Fibroblast of skin of abdomen (primary cell): ENCODE measurements at regions not wholly inside any gene's neighbourhood (a gene's known extent, or its start where the extent isn't known, plus 50 kb on each side); places are given as distances from the start of the nearest gene placed in this dataset.
"Not testable (repeated sequence)": the region's sequence is repeated elsewhere in the genome, so short reads cannot be mapped to it uniquely, and the experiment has no call there.

Experiments
- DNase-seq: peaks from one replicate; pipeline ENCODE4 v3.0.0-alpha.2; 2013

GRCh38 chr7:121744319-121744718 is 128.6 kb upstream of the PTPRZ1 start:
- DNase-seq: no peak

DNA sequence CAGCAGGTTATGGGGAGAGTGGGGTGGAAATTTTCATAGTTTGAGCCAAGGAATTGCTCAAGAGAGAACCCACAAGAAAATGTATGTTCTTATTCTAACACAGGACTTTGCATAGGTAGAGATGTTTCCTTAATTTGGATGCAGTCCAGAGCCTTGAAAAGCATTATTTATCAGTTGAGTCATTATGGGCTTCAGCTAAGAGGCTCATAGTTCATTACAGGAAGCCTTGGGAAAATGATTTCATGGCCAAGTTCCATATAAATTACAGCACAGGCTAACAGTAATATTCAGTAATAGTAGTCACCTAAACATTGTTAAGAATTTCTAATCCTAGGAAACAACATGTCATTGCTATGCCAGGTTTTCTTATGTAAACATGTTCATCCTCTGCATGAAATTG is 131.1 kb upstream of the PTPRZ1 start:
- peak; percentile 39 for DNase-seq

GRCh38 chr7:121739465-121739864 is 133.5 kb upstream of the PTPRZ1 start:
- DNase-seq: no peak

GRCh38 chr7:121730869-121731268 is 142.1 kb upstream of the PTPRZ1 start:
- DNase-seq: no peak

GRCh38 chr7:121714559-121715303 is 158.2 kb upstream of the PTPRZ1 start:
- DNase-seq: no peak

DNA sequence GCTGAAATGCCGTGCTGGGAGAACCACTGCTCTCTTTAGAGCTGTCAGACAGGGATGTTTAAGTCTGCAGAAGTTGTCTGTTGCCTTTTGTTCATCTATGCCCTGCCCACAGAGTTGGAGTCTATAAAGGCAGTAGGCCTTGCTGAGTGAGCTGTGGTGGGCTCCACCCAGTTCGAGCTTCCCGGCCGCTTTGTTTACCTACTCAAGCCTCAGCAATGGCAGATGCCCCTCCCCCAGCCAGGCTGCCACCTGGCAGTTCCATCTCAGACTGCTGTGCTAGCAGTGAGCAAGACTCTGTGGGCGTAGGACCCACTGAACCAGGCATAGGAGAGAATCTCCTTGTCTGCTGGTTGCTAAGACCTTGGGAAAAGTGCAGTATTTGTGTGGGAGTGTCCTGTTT is 160.0 kb upstream of the PTPRZ1 start:
- DNase-seq: not testable (repeated sequence)

GRCh38 chr7:121697731-121698316 is 175.1 kb upstream of the PTPRZ1 start:
- no peak for DNase-seq

GRCh38 chr7:121696954-121697353 is 176.0 kb upstream of the PTPRZ1 start:
- DNase-seq: no peak

- no peak for DNase-seq
Measured at GRCh38 chr7:121689749-121690148, 183.2 kb upstream of the PTPRZ1 start.

- DNase-seq: no peak
Measured at GRCh38 chr7:121681700-121682099, 191.3 kb upstream of the PTPRZ1 start.

DNA sequence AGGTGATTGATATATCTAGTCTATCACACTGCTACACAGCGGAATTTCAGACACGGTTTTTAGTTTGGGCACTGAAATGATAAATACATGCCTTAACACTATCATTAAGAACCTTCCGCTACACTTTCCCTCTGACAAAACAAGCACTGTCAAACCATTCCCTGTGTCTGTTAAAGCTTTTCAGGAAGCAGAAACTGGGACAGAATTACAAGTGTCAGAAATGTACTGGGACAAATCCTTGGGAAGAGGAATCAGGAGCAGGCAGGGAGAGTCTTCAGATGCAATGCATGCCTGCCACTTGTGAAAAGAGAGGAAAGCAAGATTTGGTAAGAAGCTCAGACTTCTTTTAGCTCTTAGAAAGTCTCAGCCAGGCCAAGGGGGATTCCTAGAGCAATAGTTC is 196.8 kb upstream of the PTPRZ1 start:
- DNase-seq: no peak

- not testable (repeated sequence) for DNase-seq
Measured at GRCh38 chr7:121674455-121674854, 198.5 kb upstream of the PTPRZ1 start.

- no peak for DNase-seq
Measured at GRCh38 chr7:121669144-121669543, 203.8 kb upstream of the PTPRZ1 start.

GRCh38 chr7:121666306-121666705 is 206.7 kb upstream of the PTPRZ1 start:
- no peak for DNase-seq

DNA sequence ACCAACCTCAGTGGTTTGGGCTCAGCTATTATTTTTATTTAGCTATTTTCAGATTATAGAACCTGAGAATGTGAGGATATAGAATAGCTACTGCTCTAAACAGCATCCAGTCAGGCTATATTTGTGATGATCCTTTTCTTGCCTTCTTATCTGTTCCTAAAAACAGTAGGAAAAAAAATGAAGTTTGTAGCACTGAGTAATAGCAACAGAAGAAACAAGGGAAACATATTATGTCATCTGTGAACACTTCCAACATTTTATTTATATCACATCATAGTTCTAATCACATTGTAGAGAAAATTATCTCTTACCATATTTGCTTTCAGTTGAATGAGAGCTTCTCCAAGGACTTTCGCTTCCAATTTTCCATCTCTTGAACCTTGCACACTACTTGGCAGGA is 229.6 kb upstream of the PTPRZ1 start:
- DNase-seq: no peak

GRCh38 chr7:121639705-121640104 is 233.3 kb upstream of the PTPRZ1 start:
- DNase-seq: no peak

DNA sequence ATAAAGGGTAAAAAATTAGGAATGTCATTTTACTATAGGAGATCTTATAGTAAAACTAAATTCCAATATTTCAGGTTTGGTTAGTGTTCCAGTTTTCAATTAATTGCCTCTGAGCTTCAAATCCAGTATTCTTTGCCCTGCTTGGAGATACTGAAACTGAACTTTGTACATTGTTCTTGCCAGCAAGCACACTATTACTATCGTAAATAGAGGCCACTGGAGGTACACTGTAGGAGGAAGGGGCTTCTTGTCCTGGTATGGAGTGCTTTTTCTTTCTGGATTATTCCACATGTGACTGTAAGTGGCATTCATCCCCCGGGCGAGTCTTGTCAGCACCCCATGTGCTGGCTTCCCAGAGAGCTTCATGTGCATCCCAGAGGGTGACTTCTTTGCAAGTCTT is 234.7 kb upstream of the PTPRZ1 start:
- no peak for DNase-seq

DNA sequence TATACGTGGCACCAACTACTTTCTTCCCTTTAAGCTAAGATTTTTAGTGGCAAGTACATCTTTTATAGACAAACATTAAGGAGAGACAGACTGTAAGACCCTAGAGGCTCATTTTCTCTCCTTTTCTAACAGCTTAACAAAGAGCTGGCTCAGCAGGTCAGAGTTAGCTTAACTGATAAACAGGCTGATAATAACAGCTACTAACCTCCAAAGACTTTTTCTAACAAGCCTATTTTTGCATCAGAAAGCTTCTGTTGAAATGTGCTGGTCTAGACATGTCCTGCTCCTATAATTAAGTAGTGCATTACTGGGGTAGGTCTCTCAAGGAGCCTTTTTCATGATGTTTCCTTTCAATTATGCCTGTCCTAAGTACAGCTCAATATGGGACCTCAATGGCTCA is 238.2 kb upstream of the FAM3C start:
- DNase-seq: no peak

DNA sequence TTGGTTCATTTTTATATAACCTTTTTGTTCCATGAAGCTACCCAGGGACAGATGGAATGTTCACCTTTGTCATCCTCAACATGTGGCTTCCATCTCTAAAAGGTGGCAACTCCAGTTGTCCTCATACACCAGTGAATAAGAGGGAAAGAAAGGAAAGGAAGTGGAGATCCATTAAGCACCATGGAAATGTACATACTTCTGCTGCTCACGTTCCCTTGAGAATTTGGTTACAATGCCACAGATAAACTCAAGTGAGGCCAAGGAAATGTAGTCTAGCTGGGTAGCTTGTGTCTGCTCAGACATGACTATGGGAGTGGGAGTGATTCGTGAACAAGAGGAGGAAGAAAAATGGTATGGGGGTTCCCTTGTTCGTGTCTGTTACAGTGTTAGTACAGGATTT is 237.1 kb upstream of the FAM3C start:
- no peak for DNase-seq

GRCh38 chr7:121624958-121625357 is 228.8 kb upstream of the FAM3C start:
- no peak for DNase-seq

GRCh38 chr7:121623130-121623872 is 227.2 kb upstream of the FAM3C start:
- peak; percentile 5 for DNase-seq

DNA sequence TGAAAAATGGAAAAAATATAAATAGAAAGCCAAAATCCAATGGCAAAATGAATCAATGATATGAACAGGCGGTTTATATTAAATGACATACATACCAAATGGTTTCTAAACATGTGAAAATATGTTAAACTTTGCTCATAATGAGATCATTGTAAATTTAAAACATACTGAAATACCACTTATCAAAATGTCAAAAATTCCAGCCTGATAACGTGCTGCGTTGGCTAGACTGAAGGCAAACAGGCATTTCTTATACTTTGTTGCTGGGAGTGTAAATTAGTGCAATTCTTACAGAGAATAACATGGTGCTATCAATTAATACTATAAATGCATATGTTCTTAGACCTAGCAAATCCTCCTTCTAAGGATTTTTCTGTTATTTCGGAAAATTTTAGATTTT is 225.8 kb upstream of the FAM3C start:
- peak; percentile 12 for DNase-seq

GRCh38 chr7:121620953-121621606 is 225.0 kb upstream of the FAM3C start:
- no peak for DNase-seq
